Naive thymus-derived CD4-positive, alpha-beta T cell (primary cell): ENCODE measurements at regions not wholly inside any gene's neighbourhood (a gene's known extent, or its start where the extent isn't known, plus 50 kb on each side); places are given as distances from the start of the nearest gene placed in this dataset.

Source experiments
- ATAC-seq: fragments of 150-1000 bp; cut with Tn5 transposase; 2 replicates; pipeline ENCODE4 v1.10.0; 2021; ENCODE audit warnings: mild to moderate bottlenecking, moderate library complexity
- CTCF ChIA-PET: fragments of 350-600 bp; sonication (Branson Sonifier 250); formaldehyde crosslinking; loops from one replicate; lab custom pipeline; 2021; ENCODE audit warnings: antibody characterized with exemption; lab: Charles Lee
- POLR2A ChIA-PET: fragments of 350-600 bp; sonication (Branson Sonifier 250); formaldehyde crosslinking; loops from one replicate; lab custom pipeline; 2021; ENCODE audit warnings: antibody characterized with exemption, inconsistent platforms; lab: Charles Lee
- DNase-seq, 9 donors: peaks; one replicate each; pipeline versions ENCODE4 v3.0.0 to v3.0.0-alpha.2; 2020 to 2022; ENCODE audit warnings: mixed read lengths in 1 of 9
- H3K27ac ChIP-seq: one replicate; pipeline ENCODE4 v1.7.0; 2013; ENCODE audit warnings: mild to moderate bottlenecking, low read depth, low read length, moderate library complexity
- H3K27me3 ChIP-seq, 2 donors: one replicate each; pipeline ENCODE4 v1.7.0; 2013; ENCODE audit warnings: low read length in 2 of 2, mild to moderate bottlenecking in 2 of 2, moderate library complexity in 2 of 2; ENCODE audit not compliant: control insufficient read depth in 2 of 2, insufficient read depth in 2 of 2
- H3K36me3 ChIP-seq, 3 experiments: 1 replicate in 2 of 3; 2 replicates in 1 of 3; pipeline ENCODE4 v1.7.0; 2013; ENCODE audit warnings: low read length in 3 of 3, mild to moderate bottlenecking in 3 of 3, moderate library complexity in 1 of 3; ENCODE audit not compliant: insufficient read depth in 3 of 3, control insufficient read depth in 2 of 3
- H3K4me1 ChIP-seq, 2 donors: one replicate each; pipeline ENCODE4 v1.7.0; 2013; ENCODE audit warnings: low read length in 2 of 2, mild to moderate bottlenecking in 2 of 2, moderate library complexity in 1 of 2; ENCODE audit not compliant: control insufficient read depth in 2 of 2, insufficient read depth in 2 of 2
- H3K4me3 ChIP-seq: 2 replicates; pipeline ENCODE4 v1.7.0; 2013; ENCODE audit warnings: mild to moderate bottlenecking, low read length
- H3K9me3 ChIP-seq, 3 experiments: 1 replicate in 2 of 3; 2 replicates in 1 of 3; pipeline ENCODE4 v1.7.0; 2013; ENCODE audit warnings: low read length in 3 of 3; ENCODE audit not compliant: control insufficient read depth in 2 of 3
- H3K27ac Mint-ChIP-seq, 9 donors: one replicate each; pipeline ENCODE4 v1.8.0; 2020 to 2022; ENCODE audit warnings: mixed read lengths in 9 of 9, mild to moderate bottlenecking in 8 of 9, moderate library complexity in 5 of 9, inconsistent platforms in 2 of 9
- H3K27me3 Mint-ChIP-seq, 5 donors: one replicate each; pipeline ENCODE4 v1.8.0; 2021 to 2022; ENCODE audit warnings: mixed read lengths in 5 of 5, mild to moderate bottlenecking in 1 of 5
- H3K36me3 Mint-ChIP-seq, 5 donors: one replicate each; pipeline ENCODE4 v1.8.0; 2020 to 2022; ENCODE audit warnings: mixed read lengths in 5 of 5, mild to moderate bottlenecking in 3 of 5, inconsistent platforms in 1 of 5
- H3K4me1 Mint-ChIP-seq, 7 donors: one replicate each; pipeline ENCODE4 v1.8.0; 2020 to 2022; ENCODE audit warnings: mixed read lengths in 7 of 7, mild to moderate bottlenecking in 3 of 7, inconsistent platforms in 1 of 7
- H3K4me3 Mint-ChIP-seq, 10 donors: one replicate each; pipeline ENCODE4 v1.8.0; 2020 to 2022; ENCODE audit warnings: mild to moderate bottlenecking in 10 of 10, mixed read lengths in 10 of 10, moderate library complexity in 6 of 10, inconsistent platforms in 2 of 10
- H3K9me3 Mint-ChIP-seq, 11 donors: one replicate each; pipeline ENCODE4 v1.8.0; 2020 to 2022; ENCODE audit warnings: mixed read lengths in 11 of 11, mild to moderate bottlenecking in 4 of 11, inconsistent platforms in 1 of 11, moderate library complexity in 1 of 11
- intact Hi-C, 2 donors: fragments of 100-400 bp; cut with micrococcal nuclease; formaldehyde crosslinking; loops; one replicate each; pipeline ENCODE4 v1.15.1; 2023

GRCh38 chr16:86673956-86674453, 95.7 kb downstream of the FOXL1 start:
- Histone ChIP-seq H3K9me3 (no peaks in the 10 kb centered on the region), H3K36me3 (no peaks in the 10 kb centered on the region), H3K27me3 (no peaks in the 10 kb centered on the region), H3K27ac (no peak overlapping the region), H3K4me1 (no peaks in the 10 kb centered on the region), H3K4me3 (no peak overlapping the region)
- H3K4me3 Mint-ChIP-seq, result no peak overlapping the region
- DNase-seq (no peak), ATAC-seq (no peak)
- intact Hi-C loops, result no loop called here
- H3K27ac Mint-ChIP-seq, result no peak overlapping the region
- H3K4me1 Mint-ChIP-seq, result peaks cover 0 to 3% (median 0%) of the 10 kb centered on the region in 7 donors
- H3K36me3 Mint-ChIP-seq, result no peaks in the 10 kb centered on the region
- H3K27me3 Mint-ChIP-seq, result peaks cover 0 to 14% (median 4%) of the 10 kb centered on the region in 5 donors
- H3K9me3 Mint-ChIP-seq, result peaks cover 0 to 6% (median 0%) of the 10 kb centered on the region in 11 donors
- CTCF ChIA-PET, result no interaction called here
- POLR2A ChIA-PET, result no interaction called here

- H3K9me3 Mint-ChIP-seq, result peaks cover 0 to 13% (median 4%) of the 10 kb centered on the region in 11 donors
- H3K27me3 ChIP-seq, result no peaks in the 10 kb centered on the region
- CTCF ChIA-PET, result no interaction called here
These were observed 97.9 kb downstream of the FOXL1 start for GRCh38 chr16:86676254-86676670.

GRCh38 chr16:86679490-86679889, 101.1 kb downstream of the FOXL1 start:
- intact Hi-C loops, result no loop called here
- Mint-ChIP-seq H3K36me3 (peaks cover 0 to 6% (median 4%) of the 10 kb centered on the region in 5 donors), H3K4me3 (no peak overlapping the region), H3K27ac (no peak overlapping the region), H3K9me3 (peaks cover 0 to 20% (median 5%) of the 10 kb centered on the region in 11 donors), H3K4me1 (peaks cover 0 to 9% (median 0%) of the 10 kb centered on the region in 7 donors), H3K27me3 (peaks cover 5 to 37% (median 24%) of the 10 kb centered on the region in 5 donors)
- Histone ChIP-seq H3K27ac (no peak overlapping the region), H3K4me3 (no peak overlapping the region), H3K36me3 (no peaks in the 10 kb centered on the region), H3K27me3 (no peaks in the 10 kb centered on the region), H3K9me3 (no peaks in the 10 kb centered on the region), H3K4me1 (no peaks in the 10 kb centered on the region)
- ATAC-seq (no peak), DNase-seq (no peak)
- POLR2A ChIA-PET, result no interaction called here
- CTCF ChIA-PET, result interaction anchor here (0.7 kb wide), 1 partner anchor 32 kb away, joined by 3 read pairs; no protein-coding TSS in a partner anchor

More at GRCh38 chr16:86676254-86676670, 97.9 kb downstream of the FOXL1 start:
- Histone ChIP-seq H3K9me3 (no peaks in the 10 kb centered on the region), H3K4me1 (no peaks in the 10 kb centered on the region), H3K27ac (no peak overlapping the region), H3K4me3 (no peak overlapping the region), H3K36me3 (no peaks in the 10 kb centered on the region)
- peaks cover 0 to 2% (median 0%) of the 10 kb centered on the region in 5 donors for H3K36me3 Mint-ChIP-seq
- POLR2A ChIA-PET, result no interaction called here
- intact Hi-C loops, result no loop called here
- ATAC-seq (no peak), DNase-seq (no peak)
- H3K4me1 Mint-ChIP-seq, result no peaks in the 10 kb centered on the region
- no peak overlapping the region for H3K4me3 Mint-ChIP-seq
- peaks cover 0 to 18% (median 8%) of the 10 kb centered on the region in 5 donors for H3K27me3 Mint-ChIP-seq
- H3K27ac Mint-ChIP-seq, result no peak overlapping the region

GRCh38 chr16:86680162-86680561, 101.8 kb downstream of the FOXL1 start:
- Histone ChIP-seq H3K9me3 (no peaks in the 10 kb centered on the region), H3K27ac (no peak overlapping the region), H3K36me3 (no peaks in the 10 kb centered on the region), H3K4me1 (no peaks in the 10 kb centered on the region), H3K27me3 (no peaks in the 10 kb centered on the region), H3K4me3 (no peak overlapping the region)
- Mint-ChIP-seq H3K27me3 (peaks cover 5 to 37% (median 24%) of the 10 kb centered on the region in 5 donors), H3K4me3 (no peak overlapping the region), H3K4me1 (peaks cover 0 to 9% (median 0%) of the 10 kb centered on the region in 7 donors), H3K36me3 (peaks cover 0 to 6% (median 4%) of the 10 kb centered on the region in 5 donors), H3K9me3 (peaks cover 0 to 20% (median 5%) of the 10 kb centered on the region in 11 donors), H3K27ac (no peak overlapping the region)
- intact Hi-C loops, result no loop called here
- DNase-seq, result no peak
- no peak for ATAC-seq
- CTCF ChIA-PET, result interaction anchor here (0.6 to 0.7 kb wide), 2 partner anchors 33 to 695 kb away, joined by 3 read pairs; no protein-coding TSS in a partner anchor
- POLR2A ChIA-PET, result no interaction called here

- no peak for DNase-seq
- Mint-ChIP-seq H3K36me3 (peaks cover 0 to 6% (median 4%) of the 10 kb centered on the region in 5 donors), H3K4me3 (no peak overlapping the region), H3K27me3 (peaks cover 5 to 37% (median 24%) of the 10 kb centered on the region in 5 donors), H3K4me1 (peaks cover 0 to 9% (median 0%) of the 10 kb centered on the region in 7 donors), H3K9me3 (peaks cover 0 to 20% (median 5%) of the 10 kb centered on the region in 11 donors), H3K27ac (no peak overlapping the region)
- ATAC-seq, result no peak
- no peaks in the 10 kb centered on the region for H3K4me1 ChIP-seq
- no peak overlapping the region for H3K4me3 ChIP-seq
- no peaks in the 10 kb centered on the region for H3K27me3 ChIP-seq
- no peak overlapping the region for H3K27ac ChIP-seq
- ChIA-PET CTCF (interaction anchor here (0.6 kb wide), 1 partner anchor 695 kb away, joined by 3 read pairs; no protein-coding TSS in a partner anchor), POLR2A (no interaction called here)
- no peaks in the 10 kb centered on the region for H3K36me3 ChIP-seq
- H3K9me3 ChIP-seq, result no peaks in the 10 kb centered on the region
- intact Hi-C loops, result no loop called here
These were observed 102.3 kb downstream of the FOXL1 start for GRCh38 chr16:86680661-86681030.

GRCh38 chr16:86681031-86681756, 102.8 kb downstream of the FOXL1 start:
- ATAC-seq (no peak), DNase-seq (no peak)
- Histone ChIP-seq H3K27ac (no peak overlapping the region), H3K9me3 (no peaks in the 10 kb centered on the region), H3K4me3 (no peak overlapping the region), H3K27me3 (no peaks in the 10 kb centered on the region), H3K36me3 (no peaks in the 10 kb centered on the region), H3K4me1 (no peaks in the 10 kb centered on the region)
- H3K9me3 Mint-ChIP-seq, result peaks cover 0 to 20% (median 5%) of the 10 kb centered on the region in 11 donors
- intact Hi-C loops, result no loop called here
- peaks cover 0 to 9% (median 0%) of the 10 kb centered on the region in 7 donors for H3K4me1 Mint-ChIP-seq
- no peak overlapping the region for H3K27ac Mint-ChIP-seq
- ChIA-PET POLR2A (no interaction called here), CTCF (no interaction called here)
- H3K4me3 Mint-ChIP-seq, result no peak overlapping the region
- H3K36me3 Mint-ChIP-seq, result peaks cover 0 to 6% (median 4%) of the 10 kb centered on the region in 5 donors
- peaks cover 5 to 39% (median 24%) of the 10 kb centered on the region in 5 donors for H3K27me3 Mint-ChIP-seq
